ENCODE measurements at regions not wholly inside any gene's neighbourhood (a gene's known extent, or its start where the extent isn't known, plus 50 kb on each side); places are given as distances from the start of the nearest gene placed in this dataset.
"Not testable (repeated sequence)": the region's sequence is repeated elsewhere in the genome, so short reads cannot be mapped to it uniquely, and the experiment has no call there.

GRCh38 chr3:160047876-160048275 is 59.2 kb downstream of the IL12A start:
- Histone ChIP-seq H3K9ac (ENCODE audit: low read length) (no peak overlapping the region), H3K4me1 (ENCODE audit: control insufficient read depth, insufficient read depth, low read length) (no peaks in the 10 kb centered on the region), H3K27me3 (replicated peaks; ENCODE audit: control insufficient read depth, insufficient read depth, low read length) (peaks cover 5% of the 10 kb centered on the region), H3K4me3 (ENCODE audit: low read length) (no peak overlapping the region), H3K36me3 (ENCODE audit: control insufficient read depth, insufficient read depth, low read length, severe bottlenecking) (no peaks in the 10 kb centered on the region), H3K9me3 (ENCODE audit: control insufficient read depth, low read length) (no peaks in the 10 kb centered on the region)
- DNase-seq (ENCODE audit: low read depth), result no peak

GRCh38 chr3:160049038-160049437 is 60.4 kb downstream of the IL12A start:
- Histone ChIP-seq H3K36me3 (ENCODE audit: control insufficient read depth, insufficient read depth, low read length, severe bottlenecking) (no peaks in the 10 kb centered on the region), H3K4me3 (ENCODE audit: low read length) (no peak overlapping the region), H3K9ac (ENCODE audit: low read length) (no peak overlapping the region), H3K9me3 (ENCODE audit: control insufficient read depth, low read length) (no peaks in the 10 kb centered on the region), H3K27me3 (replicated peaks; ENCODE audit: control insufficient read depth, insufficient read depth, low read length) (peaks cover 5% of the 10 kb centered on the region), H3K4me1 (ENCODE audit: control insufficient read depth, insufficient read depth, low read length) (no peaks in the 10 kb centered on the region)
- no peak for DNase-seq (ENCODE audit: low read depth)

GRCh38 chr3:160049565-160049964 is 60.9 kb downstream of the IL12A start:
- no peak for DNase-seq (ENCODE audit: low read depth)
- H3K27me3 ChIP-seq (replicated peaks; ENCODE audit: control insufficient read depth, insufficient read depth, low read length), result peaks cover 5% of the 10 kb centered on the region
- no peaks in the 10 kb centered on the region for H3K4me1 ChIP-seq (ENCODE audit: control insufficient read depth, insufficient read depth, low read length)
- no peak overlapping the region for H3K9ac ChIP-seq (ENCODE audit: low read length)
- no peaks in the 10 kb centered on the region for H3K36me3 ChIP-seq (ENCODE audit: control insufficient read depth, insufficient read depth, low read length, severe bottlenecking)
- H3K4me3 ChIP-seq (ENCODE audit: low read length), result no peak overlapping the region
- H3K9me3 ChIP-seq (ENCODE audit: control insufficient read depth, low read length), result no peaks in the 10 kb centered on the region

GRCh38 chr3:160049988-160050387 is 61.4 kb downstream of the IL12A start:
- DNase-seq (ENCODE audit: low read depth), result no peak
- Histone ChIP-seq H3K27me3 (replicated peaks; ENCODE audit: control insufficient read depth, insufficient read depth, low read length) (peaks cover 5% of the 10 kb centered on the region), H3K9ac (ENCODE audit: low read length) (no peak overlapping the region), H3K36me3 (ENCODE audit: control insufficient read depth, insufficient read depth, low read length, severe bottlenecking) (no peaks in the 10 kb centered on the region), H3K4me3 (ENCODE audit: low read length) (no peak overlapping the region), H3K4me1 (ENCODE audit: control insufficient read depth, insufficient read depth, low read length) (no peaks in the 10 kb centered on the region), H3K9me3 (ENCODE audit: control insufficient read depth, low read length) (no peaks in the 10 kb centered on the region)

GRCh38 chr3:160052385-160053047 is 63.9 kb downstream of the IL12A start:
- Histone ChIP-seq H3K36me3 (ENCODE audit: control insufficient read depth, insufficient read depth, low read length, severe bottlenecking) (no peaks in the 10 kb centered on the region), H3K9ac (ENCODE audit: low read length) (no peak overlapping the region), H3K4me3 (ENCODE audit: low read length) (no peak overlapping the region), H3K4me1 (ENCODE audit: control insufficient read depth, insufficient read depth, low read length) (no peaks in the 10 kb centered on the region), H3K9me3 (ENCODE audit: control insufficient read depth, low read length) (no peaks in the 10 kb centered on the region), H3K27me3 (replicated peaks; ENCODE audit: control insufficient read depth, insufficient read depth, low read length) (peaks cover 5% of the 10 kb centered on the region)
- DNase-seq (ENCODE audit: low read depth), result peak; percentile 41

- Histone ChIP-seq H3K9ac (ENCODE audit: low read length) (no peak overlapping the region), H3K4me1 (ENCODE audit: control insufficient read depth, insufficient read depth, low read length) (no peaks in the 10 kb centered on the region), H3K27me3 (replicated peaks; ENCODE audit: control insufficient read depth, insufficient read depth, low read length) (peaks cover 6% of the 10 kb centered on the region), H3K36me3 (ENCODE audit: control insufficient read depth, insufficient read depth, low read length, severe bottlenecking) (no peaks in the 10 kb centered on the region), H3K4me3 (ENCODE audit: low read length) (no peak overlapping the region), H3K9me3 (ENCODE audit: control insufficient read depth, low read length) (no peaks in the 10 kb centered on the region)
- no peak for DNase-seq (ENCODE audit: low read depth)
Observed at GRCh38 chr3:160053048-160053391, 64.4 kb downstream of the IL12A start.

GRCh38 chr3:160054862-160055261 is 66.2 kb downstream of the IL12A start:
- not testable (repeated sequence) for H3K4me1 ChIP-seq (ENCODE audit: control insufficient read depth, insufficient read depth, low read length); H3K36me3 ChIP-seq (ENCODE audit: control insufficient read depth, insufficient read depth, low read length, severe bottlenecking); H3K4me3 ChIP-seq (ENCODE audit: low read length); DNase-seq (ENCODE audit: low read depth); H3K9ac ChIP-seq (ENCODE audit: low read length); H3K9me3 ChIP-seq (ENCODE audit: control insufficient read depth, low read length)
- H3K27me3 ChIP-seq (replicated peaks; ENCODE audit: control insufficient read depth, insufficient read depth, low read length), result peaks cover 13% of the 10 kb centered on the region

- no peaks in the 10 kb centered on the region for H3K4me1 ChIP-seq (ENCODE audit: control insufficient read depth, insufficient read depth, low read length)
- H3K36me3 ChIP-seq (ENCODE audit: control insufficient read depth, insufficient read depth, low read length, severe bottlenecking), result no peaks in the 10 kb centered on the region
- no peak for DNase-seq (ENCODE audit: low read depth)
Observed at GRCh38 chr3:160055659-160056058, 67.0 kb downstream of the IL12A start.

GRCh38 chr3:160057331-160057730 is 68.7 kb downstream of the IL12A start:
- Histone ChIP-seq H3K9ac (ENCODE audit: low read length) (no peak overlapping the region), H3K4me1 (ENCODE audit: control insufficient read depth, insufficient read depth, low read length) (no peaks in the 10 kb centered on the region), H3K27me3 (replicated peaks; ENCODE audit: control insufficient read depth, insufficient read depth, low read length) (peaks cover 8% of the 10 kb centered on the region), H3K36me3 (ENCODE audit: control insufficient read depth, insufficient read depth, low read length, severe bottlenecking) (no peaks in the 10 kb centered on the region), H3K4me3 (ENCODE audit: low read length) (no peak overlapping the region), H3K9me3 (ENCODE audit: control insufficient read depth, low read length) (no peaks in the 10 kb centered on the region)
- no peak for DNase-seq (ENCODE audit: low read depth)

More at GRCh38 chr3:160055659-160056058, 67.0 kb downstream of the IL12A start:
- no peaks in the 10 kb centered on the region for H3K9me3 ChIP-seq (ENCODE audit: control insufficient read depth, low read length)
- no peak overlapping the region for H3K4me3 ChIP-seq (ENCODE audit: low read length)
- no peak overlapping the region for H3K9ac ChIP-seq (ENCODE audit: low read length)
- H3K27me3 ChIP-seq (replicated peaks; ENCODE audit: control insufficient read depth, insufficient read depth, low read length), result peaks cover 13% of the 10 kb centered on the region

- Histone ChIP-seq H3K4me1 (ENCODE audit: control insufficient read depth, insufficient read depth, low read length) (no peaks in the 10 kb centered on the region), H3K27me3 (replicated peaks; ENCODE audit: control insufficient read depth, insufficient read depth, low read length) (peaks cover 8% of the 10 kb centered on the region), H3K4me3 (ENCODE audit: low read length) (no peak overlapping the region), H3K9me3 (ENCODE audit: control insufficient read depth, low read length) (no peaks in the 10 kb centered on the region), H3K36me3 (ENCODE audit: control insufficient read depth, insufficient read depth, low read length, severe bottlenecking) (no peaks in the 10 kb centered on the region), H3K9ac (ENCODE audit: low read length) (no peak overlapping the region)
- DNase-seq (ENCODE audit: low read depth), result no peak
Observed at GRCh38 chr3:160060409-160061027, 71.9 kb downstream of the IL12A start.

- Histone ChIP-seq H3K27me3 (replicated peaks; ENCODE audit: control insufficient read depth, insufficient read depth, low read length) (peaks cover 8% of the 10 kb centered on the region), H3K9me3 (ENCODE audit: control insufficient read depth, low read length) (no peaks in the 10 kb centered on the region)
Observed at GRCh38 chr3:160061525-160061924, 72.9 kb downstream of the IL12A start.

GRCh38 chr3:160065282-160065681 is 76.6 kb downstream of the IL12A start:
- Histone ChIP-seq H3K27me3 (replicated peaks; ENCODE audit: control insufficient read depth, insufficient read depth, low read length) (peaks cover 4% of the 10 kb centered on the region), H3K9ac (ENCODE audit: low read length) (no peak overlapping the region), H3K4me1 (ENCODE audit: control insufficient read depth, insufficient read depth, low read length) (no peaks in the 10 kb centered on the region), H3K36me3 (ENCODE audit: control insufficient read depth, insufficient read depth, low read length, severe bottlenecking) (no peaks in the 10 kb centered on the region), H3K9me3 (ENCODE audit: control insufficient read depth, low read length) (no peaks in the 10 kb centered on the region), H3K4me3 (ENCODE audit: low read length) (no peak overlapping the region)
- no peak for DNase-seq (ENCODE audit: low read depth)

More at GRCh38 chr3:160061525-160061924, 72.9 kb downstream of the IL12A start:
- no peak overlapping the region for H3K9ac ChIP-seq (ENCODE audit: low read length)
- H3K4me1 ChIP-seq (ENCODE audit: control insufficient read depth, insufficient read depth, low read length), result no peaks in the 10 kb centered on the region
- no peaks in the 10 kb centered on the region for H3K36me3 ChIP-seq (ENCODE audit: control insufficient read depth, insufficient read depth, low read length, severe bottlenecking)
- no peak for DNase-seq (ENCODE audit: low read depth)
- no peak overlapping the region for H3K4me3 ChIP-seq (ENCODE audit: low read length)

All from adipocyte (in vitro differentiated cells).